Spleen (tissue), 7 donors: ENCODE measurements at regions not wholly inside any gene's neighbourhood (a gene's known extent, or its start where the extent isn't known, plus 50 kb on each side); places are given as distances from the start of the nearest gene placed in this dataset.

ENCODE experiments used
- POLR2AphosphoS5 ChIP-seq, 3 donors: sonication (generic); formaldehyde crosslinking; IDR thresholded peaks; one replicate each; pipeline ENCODE4 v1.5.1; 2017; ENCODE audit warnings: antibody characterized with exemption in 3 of 3
- TF ChIP-seq, protein P1 (sequence below), 11 experiments: fragments of 200-600 bp in 7 of 11; fragments of 450-650 bp in 4 of 11; sonication (generic) in 4 of 11; IDR thresholded peaks in 8 of 11; conservative IDR thresholded peaks in 3 of 11; 1 replicate in 7 of 11; 2 replicates in 4 of 11; pipeline versions ENCODE4 v1.4.0 to v1.8.0; 2016 to 2021; ENCODE audit warnings: antibody characterized with exemption in 11 of 11, inconsistent platforms in 4 of 11, mild to moderate bottlenecking in 1 of 11
- donor health status: DM: no; HTN: no; CAD: no; lungs with moderate emphysema.
- donor health status: DM: no; HTN: no; CAD: no.
- donor health status: DM: no; HTN: no; CAD: no.

DNA sequence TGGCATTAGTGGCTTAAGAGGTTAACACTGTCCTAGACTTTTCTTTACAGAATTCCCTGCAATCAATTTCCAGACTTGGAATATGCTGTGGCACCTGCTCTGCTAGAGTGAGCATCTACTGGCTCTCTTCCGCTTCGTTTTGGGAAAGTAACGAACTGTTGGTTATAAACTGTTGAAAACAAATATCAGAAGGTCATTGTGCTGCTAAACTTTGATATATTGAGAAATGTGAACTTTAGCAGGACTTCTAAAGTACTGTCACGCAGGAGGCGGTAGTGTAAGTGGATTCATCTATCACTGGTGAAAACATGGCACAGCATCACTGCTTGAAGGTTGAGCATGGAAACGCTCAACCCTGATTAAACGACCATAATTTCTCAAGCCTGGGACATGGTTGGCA lies 348.9 kb downstream of the FLRT2 start:
- TF ChIP-seq, protein P1, sequence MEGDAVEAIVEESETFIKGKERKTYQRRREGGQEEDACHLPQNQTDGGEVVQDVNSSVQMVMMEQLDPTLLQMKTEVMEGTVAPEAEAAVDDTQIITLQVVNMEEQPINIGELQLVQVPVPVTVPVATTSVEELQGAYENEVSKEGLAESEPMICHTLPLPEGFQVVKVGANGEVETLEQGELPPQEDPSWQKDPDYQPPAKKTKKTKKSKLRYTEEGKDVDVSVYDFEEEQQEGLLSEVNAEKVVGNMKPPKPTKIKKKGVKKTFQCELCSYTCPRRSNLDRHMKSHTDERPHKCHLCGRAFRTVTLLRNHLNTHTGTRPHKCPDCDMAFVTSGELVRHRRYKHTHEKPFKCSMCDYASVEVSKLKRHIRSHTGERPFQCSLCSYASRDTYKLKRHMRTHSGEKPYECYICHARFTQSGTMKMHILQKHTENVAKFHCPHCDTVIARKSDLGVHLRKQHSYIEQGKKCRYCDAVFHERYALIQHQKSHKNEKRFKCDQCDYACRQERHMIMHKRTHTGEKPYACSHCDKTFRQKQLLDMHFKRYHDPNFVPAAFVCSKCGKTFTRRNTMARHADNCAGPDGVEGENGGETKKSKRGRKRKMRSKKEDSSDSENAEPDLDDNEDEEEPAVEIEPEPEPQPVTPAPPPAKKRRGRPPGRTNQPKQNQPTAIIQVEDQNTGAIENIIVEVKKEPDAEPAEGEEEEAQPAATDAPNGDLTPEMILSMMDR (IDR thresholded peaks at IDR 0.05 in 8 of 11, conservative IDR thresholded peaks at IDR 0.05 in 3 of 11), result no peak
- no peak for TF ChIP-seq POLR2AphosphoS5 (IDR thresholded peaks at IDR 0.05)
